ENCODE measurements at regions not wholly inside any gene's neighbourhood (a gene's known extent, or its start where the extent isn't known, plus 50 kb on each side); places are given as distances from the start of the nearest gene placed in this dataset.
"Not testable (repeated sequence)": the region's sequence is repeated elsewhere in the genome, so short reads cannot be mapped to it uniquely, and the experiment has no call there.

- DNase-seq, result no peak
Measured at GRCh38 chr2:231644426-231644825, 51.8 kb downstream of the TEX44 start.

GRCh38 chr2:231646476-231646875 lies 53.8 kb downstream of the TEX44 start:
- no peak for DNase-seq

GRCh38 chr2:231648579-231649174 lies 56.0 kb downstream of the TEX44 start:
- DNase-seq, result peak; percentile 39 to 67

- not testable (repeated sequence) for DNase-seq
Measured at GRCh38 chr2:231651561-231651960, 56.8 kb upstream of the PTMA start.

- no peak for DNase-seq
Measured at GRCh38 chr2:231655488-231655887, 52.8 kb upstream of the PTMA start.

- DNase-seq, result peak in 1 of 2 experiments; percentile 25
Measured at GRCh38 chr2:231655894-231656293, 52.4 kb upstream of the PTMA start.

All from NCI-H524 (cell line).